Upper lobe of right lung (tissue), 1 donor: ENCODE measurements at regions not wholly inside any gene's neighbourhood (a gene's known extent, or its start where the extent isn't known, plus 50 kb on each side); places are given as distances from the start of the nearest gene placed in this dataset.

Experiments
- ATAC-seq: fragments of 200-7000 bp; cut with Tn5 transposase; one replicate; pipeline ENCODE4 v1.9.1; 2020; ENCODE audit warnings: mild to moderate bottlenecking, moderate library complexity
- DNase-seq: peaks from one replicate; pipeline ENCODE4 v3.0.0-alpha.2; 2020
- H3K27ac ChIP-seq: fragments of 200-600 bp; one replicate; pipeline ENCODE4 v1.8.0; 2022
- H3K27me3 ChIP-seq: fragments of 200-600 bp; one replicate; pipeline ENCODE4 v1.8.0; 2022; ENCODE audit warnings: mild to moderate bottlenecking
- H3K36me3 ChIP-seq: fragments of 200-600 bp; one replicate; pipeline ENCODE4 v1.8.0; 2022
- H3K4me1 ChIP-seq: fragments of 200-600 bp; one replicate; pipeline ENCODE4 v1.8.0; 2022
- H3K4me3 ChIP-seq: fragments of 200-600 bp; one replicate; pipeline ENCODE4 v1.8.0; 2022; ENCODE audit warnings: mild to moderate bottlenecking
- H3K9me3 ChIP-seq: fragments of 200-600 bp; one replicate; pipeline ENCODE4 v1.8.0; 2022
- intact Hi-C: fragments of 100-400 bp; cut with DNase I; formaldehyde crosslinking; loops from one replicate; pipeline ENCODE4 v1.11.0; 2022
- TF ChIP-seq, protein P1 (sequence below): fragments of 200-600 bp; IDR thresholded peaks from one replicate; pipeline ENCODE4 v1.8.0; 2022; ENCODE audit warnings: antibody characterized with exemption
- donor health status: DM: no; HTN: yes; CAD: no; lungs with severe emphysema.

DNA sequence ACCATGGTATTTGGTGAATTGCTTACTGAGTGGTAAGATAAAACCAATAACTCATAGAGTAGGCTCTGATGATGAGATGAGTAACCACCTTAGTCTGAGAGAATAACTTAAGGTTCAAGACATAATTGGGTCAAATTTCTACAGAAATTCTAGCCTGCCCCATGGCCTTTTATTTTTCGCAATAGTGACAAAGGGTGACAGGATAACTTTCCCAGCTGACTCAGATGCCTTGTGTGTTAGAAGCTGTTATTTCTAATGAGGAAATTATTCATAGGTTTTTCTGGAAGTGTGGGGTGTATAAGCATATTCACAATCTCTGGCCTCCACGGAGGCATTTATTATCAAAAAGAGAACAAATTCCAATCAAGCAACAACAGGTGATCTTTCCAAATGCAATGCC, 159.0 kb downstream of the NUP35 start:
- intact Hi-C loops = no loop called here
- DNase-seq = no peak

DNA sequence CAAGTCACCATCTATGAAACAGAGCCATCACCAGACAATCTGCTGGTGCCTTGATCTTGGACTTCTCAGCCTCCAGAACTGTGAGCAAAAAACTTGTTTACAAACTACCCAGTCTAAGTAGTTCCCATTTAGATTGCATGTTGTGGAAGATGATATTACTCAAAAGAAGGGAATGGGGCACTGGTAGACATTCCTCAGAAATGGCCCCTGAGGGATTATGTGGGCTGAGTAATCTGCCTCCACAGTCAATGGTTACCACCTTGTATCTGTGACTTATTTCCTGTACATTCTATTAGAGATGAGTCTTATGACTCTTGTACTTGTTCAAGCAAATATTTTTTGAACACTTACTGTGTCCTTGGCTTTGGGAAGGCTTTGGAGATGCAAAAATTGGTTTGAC, 160.4 kb downstream of the NUP35 start:
- DNase-seq (no peak), ATAC-seq (no peak)
- Histone ChIP-seq H3K9me3 (no peaks in the 10 kb centered on the region), H3K27ac (no peak overlapping the region), H3K36me3 (no peaks in the 10 kb centered on the region), H3K4me1 (no peaks in the 10 kb centered on the region), H3K27me3 (no peaks in the 10 kb centered on the region), H3K4me3 (no peak overlapping the region)
- TF ChIP-seq, protein P1, sequence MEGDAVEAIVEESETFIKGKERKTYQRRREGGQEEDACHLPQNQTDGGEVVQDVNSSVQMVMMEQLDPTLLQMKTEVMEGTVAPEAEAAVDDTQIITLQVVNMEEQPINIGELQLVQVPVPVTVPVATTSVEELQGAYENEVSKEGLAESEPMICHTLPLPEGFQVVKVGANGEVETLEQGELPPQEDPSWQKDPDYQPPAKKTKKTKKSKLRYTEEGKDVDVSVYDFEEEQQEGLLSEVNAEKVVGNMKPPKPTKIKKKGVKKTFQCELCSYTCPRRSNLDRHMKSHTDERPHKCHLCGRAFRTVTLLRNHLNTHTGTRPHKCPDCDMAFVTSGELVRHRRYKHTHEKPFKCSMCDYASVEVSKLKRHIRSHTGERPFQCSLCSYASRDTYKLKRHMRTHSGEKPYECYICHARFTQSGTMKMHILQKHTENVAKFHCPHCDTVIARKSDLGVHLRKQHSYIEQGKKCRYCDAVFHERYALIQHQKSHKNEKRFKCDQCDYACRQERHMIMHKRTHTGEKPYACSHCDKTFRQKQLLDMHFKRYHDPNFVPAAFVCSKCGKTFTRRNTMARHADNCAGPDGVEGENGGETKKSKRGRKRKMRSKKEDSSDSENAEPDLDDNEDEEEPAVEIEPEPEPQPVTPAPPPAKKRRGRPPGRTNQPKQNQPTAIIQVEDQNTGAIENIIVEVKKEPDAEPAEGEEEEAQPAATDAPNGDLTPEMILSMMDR = no peak
- intact Hi-C loops = no loop called here

More for the DNA sequence above, 159.0 kb downstream of the NUP35 start:
- H3K4me1 ChIP-seq = no peaks in the 10 kb centered on the region
- H3K9me3 ChIP-seq = no peaks in the 10 kb centered on the region
- TF ChIP-seq, protein P1 = no peak
- H3K36me3 ChIP-seq = no peaks in the 10 kb centered on the region
- H3K27ac ChIP-seq = no peak overlapping the region
- no peak for ATAC-seq
- H3K4me3 ChIP-seq = no peak overlapping the region
- no peaks in the 10 kb centered on the region for H3K27me3 ChIP-seq

DNA sequence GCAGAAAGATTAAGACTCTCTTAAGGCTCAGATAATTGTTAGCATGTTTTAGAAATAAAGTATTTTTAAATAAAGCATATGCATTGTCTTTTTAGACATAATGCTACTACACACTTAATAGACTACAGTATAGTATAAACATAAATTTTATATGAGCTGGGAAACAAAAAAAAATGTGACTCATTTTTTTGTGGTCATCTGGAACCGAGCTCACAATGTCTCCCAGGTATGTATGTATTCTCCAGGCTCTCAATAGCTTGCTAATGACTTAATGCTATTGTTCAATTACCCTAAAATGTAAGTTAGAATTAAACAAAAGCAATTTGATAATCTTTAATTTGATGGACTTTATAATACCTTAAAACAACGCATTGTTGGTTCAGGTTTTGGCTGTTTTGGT, 167.2 kb downstream of the NUP35 start:
- ATAC-seq (no peak), DNase-seq (no peak)
- no peaks in the 10 kb centered on the region for H3K36me3 ChIP-seq
- no peaks in the 10 kb centered on the region for H3K9me3 ChIP-seq
- no peak overlapping the region for H3K27ac ChIP-seq
- H3K4me3 ChIP-seq = no peak overlapping the region
- no peaks in the 10 kb centered on the region for H3K4me1 ChIP-seq
- TF ChIP-seq, protein P1 = no peak
- no peaks in the 10 kb centered on the region for H3K27me3 ChIP-seq
- intact Hi-C loops = no loop called here

DNA sequence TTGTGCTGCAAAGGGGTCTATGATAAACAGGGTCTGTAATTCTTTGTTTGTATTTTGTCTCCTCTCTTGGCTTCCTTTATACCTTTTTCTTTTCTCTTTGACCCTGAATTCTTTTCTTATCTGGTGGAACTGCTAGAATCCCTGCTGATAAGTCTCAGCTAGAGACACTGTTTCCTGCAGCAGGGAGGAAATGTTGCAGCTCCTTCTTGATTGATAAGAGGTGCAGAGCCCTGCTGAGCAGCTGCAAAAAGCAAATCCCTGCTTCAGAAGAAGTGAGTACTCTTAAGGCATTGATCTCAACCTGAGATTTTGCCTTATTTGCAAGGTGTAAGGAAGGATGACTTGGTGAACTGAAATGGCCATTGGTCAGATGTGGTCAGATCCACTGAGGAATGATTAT, 167.8 kb downstream of the NUP35 start:
- intact Hi-C loops = no loop called here
- Histone ChIP-seq H3K4me3 (no peak overlapping the region), H3K4me1 (no peaks in the 10 kb centered on the region), H3K9me3 (no peaks in the 10 kb centered on the region), H3K36me3 (no peaks in the 10 kb centered on the region), H3K27ac (no peak overlapping the region), H3K27me3 (no peaks in the 10 kb centered on the region)
- TF ChIP-seq, protein P1 = no peak
- no peak for ATAC-seq
- no peak for DNase-seq

DNA sequence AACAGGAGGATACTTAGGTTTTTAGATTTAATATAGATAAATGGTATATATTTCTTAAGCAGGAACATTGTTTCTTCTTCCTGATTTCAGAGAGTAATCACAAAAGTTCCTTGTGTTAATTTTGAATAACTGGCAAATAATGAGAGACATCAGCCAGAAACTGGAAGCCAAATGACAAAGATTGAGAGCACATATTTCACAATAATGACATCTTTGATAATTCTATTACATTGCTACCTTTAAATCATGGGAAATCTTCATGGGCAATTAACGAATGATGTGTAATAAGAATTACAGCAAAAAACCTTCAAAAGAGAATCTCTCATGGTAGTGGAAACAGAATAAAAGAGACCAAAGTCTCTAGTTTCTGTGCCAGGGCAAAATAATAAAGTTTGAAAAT, 215.1 kb downstream of the NUP35 start:
- peaks cover 3% of the 10 kb centered on the region for H3K9me3 ChIP-seq
- no peak overlapping the region for H3K27ac ChIP-seq
- TF ChIP-seq, protein P1 = no peak
- DNase-seq = no peak
- no peaks in the 10 kb centered on the region for H3K4me1 ChIP-seq
- no peak overlapping the region for H3K4me3 ChIP-seq
- intact Hi-C loops = no loop called here
- no peaks in the 10 kb centered on the region for H3K36me3 ChIP-seq
- no peak for ATAC-seq
- H3K27me3 ChIP-seq = no peaks in the 10 kb centered on the region

DNA sequence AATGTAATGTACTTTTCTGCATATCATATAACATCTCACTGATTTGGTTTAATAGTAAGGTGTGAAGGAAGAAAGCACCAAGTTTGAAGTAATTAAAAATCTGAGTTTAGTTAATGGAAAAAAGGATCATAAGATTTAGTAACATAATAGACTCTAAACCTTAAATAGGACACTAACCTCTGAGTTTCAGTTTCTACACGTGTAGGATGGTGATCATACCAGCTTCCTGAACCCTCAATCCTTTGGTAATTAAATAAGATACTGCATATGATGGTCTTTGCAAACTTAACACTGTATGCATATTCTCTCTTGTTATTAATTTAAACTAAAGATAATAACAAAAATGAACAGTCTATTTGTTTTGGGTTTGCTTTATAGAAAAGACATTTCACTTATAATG, 216.8 kb downstream of the NUP35 start:
- DNase-seq (no peak), ATAC-seq (no peak)
- no peak overlapping the region for H3K4me3 ChIP-seq
- H3K27me3 ChIP-seq = no peaks in the 10 kb centered on the region
- no peaks in the 10 kb centered on the region for H3K9me3 ChIP-seq
- H3K27ac ChIP-seq = no peak overlapping the region
- TF ChIP-seq, protein P1 = no peak
- intact Hi-C loops = no loop called here
- H3K36me3 ChIP-seq = no peaks in the 10 kb centered on the region
- H3K4me1 ChIP-seq = no peaks in the 10 kb centered on the region
